Caco-2 (cell line): ENCODE measurements at regions not wholly inside any gene's neighbourhood (a gene's known extent, or its start where the extent isn't known, plus 50 kb on each side); places are given as distances from the start of the nearest gene placed in this dataset.

Experiments used
- BruUV-seq: library from RNA; stranded (reverse); fragments of 400-500 nt; replicated peaks from 2 replicates; lab custom pipeline; 2021; lab: Mats Ljungman, UMichigan
- CTCF ChIA-PET: fragments of 300-600 bp; sonication (Branson Sonifier 250); formaldehyde crosslinking; loops from one replicate; lab custom pipeline; 2022; ENCODE audit warnings: antibody characterized with exemption; lab: Charles Lee
- POLR2A ChIA-PET: fragments of 300-600 bp; sonication (Branson Sonifier 250); formaldehyde crosslinking; loops from one replicate; lab custom pipeline; 2022; ENCODE audit warnings: antibody characterized with exemption; lab: Charles Lee
- DNase-seq, 2 experiments: peaks; one replicate each; pipeline versions ENCODE4 v3.0.0 to v3.0.0-alpha.2; 2020 to 2022
- H3K27me3 ChIP-seq: replicated peaks from 2 replicates; pipeline ENCODE4 v1.6.0; 2011; ENCODE audit warnings: low read length; ENCODE audit not compliant: control insufficient read depth, insufficient read depth
- H3K36me3 ChIP-seq: 2 replicates; pipeline ENCODE4 v1.5.1; 2011; ENCODE audit warnings: low read length; ENCODE audit not compliant: control insufficient read depth, insufficient read depth
- H3K4me1 ChIP-seq: fragments of 250-450 bp; sonication (Bioruptor Pico); 2 replicates; pipeline ENCODE4 v1.5.1; 2020; ENCODE audit warnings: mild to moderate bottlenecking
- H3K4me3 ChIP-seq: 2 replicates; pipeline ENCODE4 v1.5.1; 2011; ENCODE audit warnings: low read depth, mild to moderate bottlenecking, control low read depth, low read length
- H3K9me3 ChIP-seq: fragments of 250-450 bp; sonication (Bioruptor Pico); 2 replicates; pipeline ENCODE4 v1.5.1; 2020; ENCODE audit warnings: mild to moderate bottlenecking, moderate library complexity
- H3K27ac Mint-ChIP-seq: one replicate; pipeline ENCODE4 v1.8.0; 2022; ENCODE audit warnings: mixed read lengths; ENCODE audit not compliant: unreplicated experiment
- H3K27me3 Mint-ChIP-seq: one replicate; pipeline ENCODE4 v1.8.0; 2022; ENCODE audit warnings: mixed read lengths; ENCODE audit not compliant: insufficient read depth, unreplicated experiment
- H3K36me3 Mint-ChIP-seq: one replicate; pipeline ENCODE4 v1.8.0; 2022; ENCODE audit warnings: mild to moderate bottlenecking, mixed read lengths; ENCODE audit not compliant: insufficient read depth, unreplicated experiment
- H3K4me1 Mint-ChIP-seq: one replicate; pipeline ENCODE4 v1.8.0; 2022; ENCODE audit warnings: low read depth, mixed read lengths; ENCODE audit not compliant: unreplicated experiment
- H3K4me3 Mint-ChIP-seq: one replicate; pipeline ENCODE4 v1.8.0; 2022; ENCODE audit warnings: mild to moderate bottlenecking, moderate library complexity, mixed read lengths; ENCODE audit not compliant: unreplicated experiment
- H3K9me3 Mint-ChIP-seq: one replicate; pipeline ENCODE4 v1.8.0; 2022; ENCODE audit warnings: mixed read lengths; ENCODE audit not compliant: unreplicated experiment
- CTCF ChIP-seq, 2 experiments: fragments of 200-600 bp in 1 of 2; IDR thresholded peaks; 1 replicate in 1 of 2; 2 replicates in 1 of 2; pipeline versions ENCODE4 v1.5.1 to v1.8.0; 2011 to 2022; ENCODE audit warnings: antibody characterized with exemption in 1 of 2, control low read depth in 1 of 2, inconsistent platforms in 1 of 2, low read depth in 1 of 2, low read length in 1 of 2, mild to moderate bottlenecking in 1 of 2, moderate library complexity in 1 of 2; ENCODE audit not compliant: insufficient read depth in 1 of 2, severe bottlenecking in 1 of 2, unreplicated experiment in 1 of 2
- intact Hi-C: fragments of 100-400 bp; cut with micrococcal nuclease; formaldehyde crosslinking; loops from one replicate; pipeline ENCODE4 v1.10.0; 2022; ENCODE audit not compliant: unreplicated experiment

- intact Hi-C loops: no loop called here
- Histone ChIP-seq H3K4me3 (no peak overlapping the region), H3K9me3 (no peaks in the 10 kb centered on the region), H3K27me3 (no peaks in the 10 kb centered on the region), H3K36me3 (no peaks in the 10 kb centered on the region), H3K4me1 (no peaks in the 10 kb centered on the region; the same call in 1 of the 2 replicates)
- TF ChIP-seq CTCF (IDR thresholded peaks at IDR 0.05; ENCODE audit: insufficient read depth in 1 of 2, low read depth in 1 of 2, low read length in 1 of 2, severe bottlenecking in 1 of 2, unreplicated experiment in 1 of 2): no peak
- Mint-ChIP-seq H3K4me3 (no peak overlapping the region), H3K27ac (no peak overlapping the region), H3K36me3 (no peaks in the 10 kb centered on the region), H3K9me3 (peaks cover 6% of the 10 kb centered on the region), H3K4me1 (peaks cover 6% of the 10 kb centered on the region), H3K27me3 (no peaks in the 10 kb centered on the region)
- DNase-seq: no peak
- ChIA-PET CTCF (no interaction called here), POLR2A (no interaction called here)
- BruUV-seq: no TSS peak
Observed at GRCh38 chr11:31960126-31960525, 130.7 kb upstream of the RCN1 start.

- no peaks in the 10 kb centered on the region for H3K9me3 ChIP-seq
- H3K4me1 Mint-ChIP-seq: peaks cover 6% of the 10 kb centered on the region
- no peak for DNase-seq
- no peak overlapping the region for H3K4me3 ChIP-seq
- peaks cover 9% of the 10 kb centered on the region for H3K9me3 Mint-ChIP-seq
- TF ChIP-seq CTCF (IDR thresholded peaks at IDR 0.05; ENCODE audit: insufficient read depth in 1 of 2, low read depth in 1 of 2, low read length in 1 of 2, severe bottlenecking in 1 of 2, unreplicated experiment in 1 of 2): no peak
- POLR2A ChIA-PET: no interaction called here
- BruUV-seq: no TSS peak
- CTCF ChIA-PET: no interaction called here
- H3K27ac Mint-ChIP-seq: no peak overlapping the region
- no peaks in the 10 kb centered on the region for H3K27me3 Mint-ChIP-seq
- H3K4me1 ChIP-seq: no peaks in the 10 kb centered on the region; the same call in 1 of the 2 replicates
- H3K36me3 Mint-ChIP-seq: no peaks in the 10 kb centered on the region
- H3K27me3 ChIP-seq: no peaks in the 10 kb centered on the region
- intact Hi-C loops: no loop called here
- no peaks in the 10 kb centered on the region for H3K36me3 ChIP-seq
- H3K4me3 Mint-ChIP-seq: no peak overlapping the region
Observed at GRCh38 chr11:31959716-31960115, 131.2 kb upstream of the RCN1 start.

DNA sequence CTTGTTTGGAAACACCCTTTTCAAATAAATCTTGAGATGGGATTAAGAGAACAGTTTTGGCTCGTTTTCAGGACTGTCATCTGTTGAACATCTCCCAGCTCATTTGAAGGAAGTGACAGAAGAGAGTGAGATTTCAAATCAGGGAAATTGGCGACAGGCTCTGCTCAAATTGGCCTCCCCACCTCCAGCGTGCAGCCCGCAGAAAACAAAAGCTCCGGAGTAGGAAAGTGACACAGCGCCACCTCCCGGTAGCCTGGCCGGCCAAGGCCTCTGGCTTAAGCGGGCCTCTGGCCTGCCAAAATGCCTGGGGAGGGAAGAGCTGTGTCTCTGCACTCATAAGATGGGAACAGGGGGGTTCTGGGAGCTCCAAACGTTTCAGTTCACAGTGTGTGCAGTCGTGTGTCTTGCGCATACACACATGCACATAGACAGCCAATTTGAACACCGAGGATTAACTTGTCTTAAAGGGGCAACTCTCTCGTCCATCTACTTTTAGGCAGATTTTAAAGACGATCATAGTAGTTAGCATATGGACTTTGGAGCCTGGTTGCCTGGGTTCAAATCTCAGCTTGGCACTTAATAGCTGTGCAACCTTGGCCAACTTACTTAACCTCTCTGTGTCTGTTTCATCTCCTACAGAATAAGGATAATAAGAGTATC lies 132.7 kb upstream of the RCN1 start:
- Histone ChIP-seq H3K27me3 (no peaks in the 10 kb centered on the region), H3K9me3 (no peaks in the 10 kb centered on the region), H3K4me1 (no peaks in the 10 kb centered on the region; the same call in 1 of the 2 replicates), H3K4me3 (no peak overlapping the region), H3K36me3 (no peaks in the 10 kb centered on the region)
- peak in 1 of 2 experiments; percentile 30 for DNase-seq
- no TSS peak for BruUV-seq
- ChIA-PET CTCF (interaction anchor here (0.6 to 1.2 kb wide), 3 partner anchors 16 to 519 kb away, joined by 3 to 4 read pairs (median 3); no protein-coding TSS in a partner anchor), POLR2A (no interaction called here)
- Mint-ChIP-seq H3K4me3 (no peak overlapping the region), H3K4me1 (peaks cover 6% of the 10 kb centered on the region), H3K27me3 (no peaks in the 10 kb centered on the region), H3K27ac (no peak overlapping the region), H3K36me3 (no peaks in the 10 kb centered on the region), H3K9me3 (peaks cover 9% of the 10 kb centered on the region)
- peak in 1 of 2 experiments; percentile 36 for TF ChIP-seq CTCF (IDR thresholded peaks at IDR 0.05; ENCODE audit: insufficient read depth in 1 of 2, low read depth in 1 of 2, low read length in 1 of 2, severe bottlenecking in 1 of 2, unreplicated experiment in 1 of 2)
- intact Hi-C loops: loop anchor here (1.0 kb wide), 1 partner anchor 317 kb away; no protein-coding TSS in a partner anchor
